ENCODE measurements at regions not wholly inside any gene's neighbourhood (a gene's known extent, or its start where the extent isn't known, plus 50 kb on each side); places are given as distances from the start of the nearest gene placed in this dataset.
"Not testable (repeated sequence)": the region's sequence is repeated elsewhere in the genome, so short reads cannot be mapped to it uniquely, and the experiment has no call there.

GRCh38 chr3:153315781-153316180, 153.8 kb downstream of the RAP2B start:
- DNase-seq: no peak

GRCh38 chr3:153319705-153320554, 157.9 kb downstream of the RAP2B start:
- no peak for DNase-seq

DNA sequence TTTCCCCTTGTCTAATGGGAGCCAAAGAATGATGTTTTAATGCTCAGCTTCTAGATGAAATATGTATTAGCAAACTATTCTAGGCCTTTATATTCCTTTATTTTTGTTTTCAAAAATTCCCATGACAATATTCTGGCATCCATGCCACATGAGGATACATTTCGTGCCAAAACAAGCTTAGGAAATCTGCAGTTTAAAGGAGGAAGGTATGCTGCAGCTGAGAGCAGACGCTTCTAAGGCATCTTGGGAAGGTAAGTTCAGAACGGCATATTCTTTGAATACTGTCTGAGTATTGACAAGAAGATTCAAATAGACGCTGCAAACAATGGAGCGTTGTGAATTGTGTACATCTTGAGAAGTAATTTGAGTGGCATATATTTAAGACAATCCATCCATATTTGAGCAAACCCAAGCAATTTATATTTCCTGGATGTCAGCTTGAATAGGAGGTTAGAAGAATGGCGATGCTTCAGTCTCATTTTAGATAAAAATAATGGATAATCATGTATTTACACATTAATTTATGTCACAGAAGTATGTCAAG, 158.6 kb downstream of the RAP2B start:
- DNase-seq: no peak

- no peak for DNase-seq
Measured at GRCh38 chr3:153328690-153329089, 166.7 kb downstream of the RAP2B start.

DNA sequence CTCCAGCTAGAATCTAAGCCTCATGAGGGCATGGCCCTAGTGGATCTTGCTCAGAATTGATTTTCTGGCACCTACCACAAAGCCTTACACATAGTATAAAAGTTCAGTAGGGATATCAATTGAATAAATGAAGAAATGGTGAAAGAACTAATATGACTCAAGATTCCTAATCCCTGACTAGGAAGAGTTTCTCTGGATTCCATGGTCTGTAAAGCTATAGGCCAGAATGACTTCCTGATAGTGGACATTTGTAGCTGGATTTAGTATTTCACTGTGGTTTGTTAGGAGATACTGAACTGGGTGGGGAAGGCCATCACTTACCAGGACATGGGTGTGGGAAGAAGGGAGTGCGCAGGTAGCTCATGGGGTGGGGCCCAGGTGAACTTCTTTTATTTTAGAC, 168.9 kb downstream of the RAP2B start:
- DNase-seq: no peak

- no peak for DNase-seq
Measured at GRCh38 chr3:153331676-153332075, 169.7 kb downstream of the RAP2B start.

DNA sequence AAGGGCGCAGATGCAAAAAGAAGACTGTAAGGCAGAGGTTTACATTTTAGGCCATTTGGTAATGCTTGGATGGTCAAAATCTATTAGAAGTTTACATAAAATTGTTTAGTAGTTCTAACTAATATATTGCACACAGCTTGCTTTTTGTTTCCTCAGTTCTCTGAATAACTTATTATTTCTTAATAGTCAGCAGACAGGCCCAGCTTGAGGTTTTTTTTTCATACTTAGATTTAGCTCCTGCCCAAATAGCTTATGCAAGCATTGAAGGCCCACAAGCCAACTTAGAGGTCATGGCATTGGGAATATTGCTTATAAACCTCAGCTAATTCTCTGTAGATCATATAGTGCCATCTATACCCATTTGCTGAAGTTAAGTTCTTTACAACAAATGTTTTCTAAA, 172.5 kb downstream of the RAP2B start:
- DNase-seq: no peak

DNA sequence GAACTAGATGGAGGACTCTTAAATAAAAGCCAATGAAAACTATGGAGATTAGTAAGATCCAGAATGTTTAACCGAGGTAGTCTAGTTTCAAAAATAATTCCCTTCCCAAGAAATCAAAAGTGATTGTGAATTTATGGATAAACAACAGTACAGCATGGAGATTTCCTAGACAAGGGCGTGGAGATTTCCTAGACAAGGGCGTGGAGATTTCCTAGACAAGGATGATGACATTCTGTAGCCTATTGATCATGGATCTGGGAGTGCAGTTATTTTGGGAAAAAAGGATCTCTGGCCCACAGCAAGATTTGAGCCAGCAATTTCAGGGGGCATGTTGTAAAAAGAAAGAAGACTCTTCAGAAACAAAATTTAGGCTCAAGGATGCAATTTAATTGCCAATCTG, 175.3 kb downstream of the RAP2B start:
- no peak for DNase-seq

- DNase-seq: no peak
Measured at GRCh38 chr3:153338487-153338886, 176.5 kb downstream of the RAP2B start.

DNA sequence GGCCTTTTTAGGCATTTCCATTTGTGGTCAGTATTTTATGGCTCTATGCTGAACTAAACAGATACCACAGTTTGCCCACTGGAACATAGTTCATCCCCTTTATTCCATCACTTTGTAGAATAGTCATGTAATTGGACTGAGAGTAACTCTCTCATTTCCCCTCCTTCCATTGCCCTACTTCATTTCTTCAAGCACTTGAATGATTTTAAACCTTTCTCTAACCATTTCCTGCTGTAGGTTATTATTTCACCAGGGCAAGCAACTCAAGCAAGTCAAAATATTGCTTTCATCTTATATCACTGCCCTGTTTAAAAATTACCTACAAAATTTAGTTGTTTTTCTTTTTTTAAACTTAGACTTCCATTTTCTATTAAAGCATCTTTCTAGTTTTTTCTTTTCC, 177.0 kb downstream of the RAP2B start:
- DNase-seq: no peak

- DNase-seq: no peak
Measured at GRCh38 chr3:153343988-153344782, 182.2 kb downstream of the RAP2B start.

GRCh38 chr3:153348457-153349107, 186.6 kb downstream of the RAP2B start:
- no peak for DNase-seq

- DNase-seq: no peak
Measured at GRCh38 chr3:153349108-153349499, 187.1 kb downstream of the RAP2B start.

GRCh38 chr3:153350420-153350819, 188.4 kb downstream of the RAP2B start:
- DNase-seq: no peak

GRCh38 chr3:153354641-153355040, 192.6 kb downstream of the RAP2B start:
- no peak for DNase-seq

- DNase-seq: no peak
Measured at GRCh38 chr3:153355559-153355958, 193.5 kb downstream of the RAP2B start.

GRCh38 chr3:153356908-153357307, 194.9 kb downstream of the RAP2B start:
- DNase-seq: no peak

DNA sequence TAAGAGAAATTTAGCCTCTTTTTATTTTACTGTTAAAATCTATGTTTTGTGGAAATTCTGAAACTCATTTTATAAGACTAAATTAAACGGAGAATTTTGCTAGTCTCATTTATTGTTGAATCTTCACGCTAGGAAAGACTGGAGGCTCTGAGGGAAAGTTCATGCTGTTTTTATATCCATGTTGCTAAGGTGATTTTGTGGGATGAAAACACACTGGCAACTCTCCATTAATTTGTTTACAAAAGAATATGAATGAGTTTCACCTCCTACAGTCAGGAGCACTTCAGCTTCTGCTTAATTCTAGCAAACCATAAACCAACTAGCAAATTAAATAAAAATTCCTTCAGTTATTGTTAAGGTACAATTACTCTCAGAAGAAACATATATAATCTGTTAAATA, 195.4 kb downstream of the RAP2B start:
- no peak for DNase-seq

- no peak for DNase-seq
Measured at GRCh38 chr3:153369561-153370374, 207.7 kb downstream of the RAP2B start.

DNA sequence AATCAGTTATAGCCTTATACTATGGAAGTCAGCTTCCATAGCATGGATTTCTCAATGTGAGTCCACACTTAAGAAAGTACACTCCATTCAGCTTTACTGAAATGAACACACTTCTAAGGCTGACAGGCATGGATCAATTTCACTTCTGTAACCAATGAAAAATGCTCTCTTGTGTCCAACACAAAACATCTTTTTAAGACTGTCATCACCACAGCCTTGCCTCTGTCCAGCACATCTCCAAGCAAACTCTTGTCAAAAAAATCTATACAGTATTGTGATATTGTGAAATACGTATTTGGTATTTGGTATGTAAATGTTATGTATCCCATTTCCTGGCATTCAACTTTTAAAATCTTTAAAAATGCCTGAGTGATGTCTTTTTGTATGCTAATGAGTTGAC, 208.7 kb downstream of the RAP2B start:
- no peak for DNase-seq

DNA sequence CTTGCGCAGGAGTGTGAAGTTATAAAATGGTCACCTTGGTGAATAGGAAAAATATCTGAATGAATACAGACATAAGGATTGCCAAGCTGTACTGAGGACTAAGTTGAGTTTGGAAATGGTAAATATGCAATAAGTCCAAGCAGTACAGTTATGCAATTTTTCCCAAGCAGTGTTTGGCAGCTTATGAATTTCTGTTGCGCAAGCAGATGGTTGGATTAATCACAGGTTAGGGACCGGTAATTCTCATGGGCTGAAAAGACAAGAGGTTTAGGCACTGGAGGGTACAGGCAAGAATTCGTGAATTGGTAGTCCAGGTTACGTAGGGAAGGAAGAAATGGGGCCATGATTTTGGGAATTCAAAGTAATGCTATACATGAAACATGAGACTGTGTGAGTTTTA, 210.3 kb downstream of the RAP2B start:
- no peak for DNase-seq

DNA sequence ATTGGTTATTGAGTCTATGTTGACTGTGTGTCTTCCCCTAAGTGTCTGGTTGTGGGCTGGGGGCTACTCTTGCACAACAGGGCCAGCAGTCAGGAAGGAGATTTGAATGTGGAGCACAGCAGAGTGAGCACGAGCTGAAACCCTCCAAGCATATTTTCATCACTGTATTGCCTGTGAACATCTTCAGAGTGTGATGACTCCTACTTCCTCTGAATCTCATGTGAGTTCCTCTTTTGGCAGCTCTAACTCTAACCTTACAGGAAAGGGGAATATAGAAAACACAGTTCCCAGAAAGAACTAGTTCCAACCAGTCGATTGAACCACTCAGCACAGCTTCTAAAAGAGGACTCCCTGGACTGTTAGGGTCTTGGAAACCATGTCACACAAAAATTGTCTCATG, 211.6 kb downstream of the RAP2B start:
- no peak for DNase-seq

DNA sequence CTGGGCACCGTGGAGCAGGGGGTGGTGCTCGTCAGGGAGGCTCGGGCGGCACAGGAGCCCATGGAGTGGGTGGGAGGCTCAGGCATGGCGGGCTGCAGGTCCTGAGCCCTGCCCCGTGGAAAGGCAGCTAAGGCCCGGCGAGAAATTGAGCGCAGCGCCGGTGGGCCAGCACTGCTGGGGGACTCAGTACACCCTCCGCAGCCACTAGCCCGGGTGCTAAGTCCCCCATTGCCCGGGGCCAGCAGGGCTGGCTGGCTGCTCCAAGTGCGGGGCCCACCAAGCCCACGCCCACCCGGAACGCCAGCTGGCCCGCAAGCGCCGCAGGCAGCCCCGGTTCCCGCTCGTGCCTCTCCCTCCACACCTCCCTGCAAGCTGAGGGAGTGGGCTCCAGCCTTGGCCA, 216.3 kb downstream of the RAP2B start:
- not testable (repeated sequence) for DNase-seq

All from activated CD4-positive, alpha-beta T cell treated with anti-CD3 and anti-CD28 coated beads, Interleukin-2, amount 50 U/mL, for 1 hour (primary cell).